SU-DHL-6 (cell line): ENCODE measurements at regions not wholly inside any gene's neighbourhood (a gene's known extent, or its start where the extent isn't known, plus 50 kb on each side); places are given as distances from the start of the nearest gene placed in this dataset.
"Not testable (repeated sequence)": the region's sequence is repeated elsewhere in the genome, so short reads cannot be mapped to it uniquely, and the experiment has no call there.

Source experiments
- H2AFZ ChIP-seq: fragments of 200-600 bp; sonication (generic); 2 replicates; pipeline ENCODE4 v1.6.1; 2014; ENCODE audit warnings: low read depth, mild to moderate bottlenecking, moderate library complexity, mixed read lengths, antibody characterized with exemption, low read length; ENCODE audit not compliant: severe bottlenecking
- H3F3A ChIP-seq: fragments of 200-600 bp; shearing (Covaris generic); 2 replicates; pipeline ENCODE4 v1.6.0; 2016; ENCODE audit warnings: antibody characterized with exemption, mild to moderate bottlenecking; ENCODE audit not compliant: insufficient read depth
- H3K27ac ChIP-seq: fragments of 200-600 bp; sonication (generic); 2 replicates; pipeline ENCODE4 v1.5.1; 2016; ENCODE audit warnings: low read depth, mild to moderate bottlenecking, low read length, moderate library complexity, mixed read lengths
- H3K27me3 ChIP-seq: fragments of 200-600 bp; sonication (generic), shearing (Covaris generic); 2 replicates; pipeline ENCODE4 v1.6.0; 2014; ENCODE audit warnings: mild to moderate bottlenecking, low read length
- H3K36me3 ChIP-seq: fragments of 200-600 bp; sonication (generic); 2 replicates; pipeline ENCODE4 v1.6.1; 2014; ENCODE audit warnings: mild to moderate bottlenecking, low read length, mixed read lengths
- H3K4me2 ChIP-seq: fragments of 300-600, 200-600 bp; shearing (Covaris generic), sonication (generic); 2 replicates; pipeline ENCODE4 v1.6.0; 2014; ENCODE audit warnings: low read length, low read depth, mild to moderate bottlenecking; ENCODE audit not compliant: poor library complexity, severe bottlenecking
- H3K4me3 ChIP-seq: fragments of 200-600 bp; sonication (generic); 2 replicates; pipeline ENCODE4 v1.5.1; 2014; ENCODE audit warnings: antibody characterized with exemption, low read length, mild to moderate bottlenecking, mixed read lengths; ENCODE audit not compliant: insufficient read depth, poor library complexity, severe bottlenecking
- H3K79me2 ChIP-seq: fragments of 200-600 bp; sonication (generic); 2 replicates; pipeline ENCODE4 v1.6.1; 2014; ENCODE audit warnings: mild to moderate bottlenecking, low read length, moderate library complexity; ENCODE audit not compliant: insufficient read depth
- H3K9ac ChIP-seq: fragments of 200-600 bp; sonication (generic); 2 replicates; pipeline ENCODE4 v1.7.0; 2014; ENCODE audit warnings: mild to moderate bottlenecking, low read length
- H3K9me2 ChIP-seq: fragments of 200-600 bp; sonication (generic); replicated peaks from 2 replicates; pipeline ENCODE4 v1.6.1; 2014; ENCODE audit warnings: low read length; ENCODE audit not compliant: insufficient read depth
- H3K9me3 ChIP-seq: fragments of 200-600 bp; sonication (generic); 2 replicates; pipeline ENCODE4 v1.6.1; 2014; ENCODE audit warnings: low read length, mixed read lengths; ENCODE audit not compliant: insufficient read depth
- H4K20me1 ChIP-seq: fragments of 200-600 bp; sonication (generic); 2 replicates; pipeline ENCODE4 v1.6.1; 2014; ENCODE audit warnings: low read depth, mild to moderate bottlenecking, antibody characterized with exemption, low read length, moderate library complexity, mixed read lengths
- CTCF ChIP-seq: fragments of 200-600 bp; sonication (generic); IDR thresholded peaks from one replicate; pipeline ENCODE4 v1.5.1; 2017; ENCODE audit warnings: antibody characterized with exemption, mild to moderate bottlenecking, low read length, moderate library complexity; ENCODE audit not compliant: insufficient read depth, poor library complexity, severe bottlenecking
- EZH2phosphoT487 ChIP-seq: fragments of 200-600 bp; sonication (generic), shearing (Covaris generic); conservative IDR thresholded peaks from 2 replicates; pipeline ENCODE4 v1.6.1; 2018; ENCODE audit warnings: mild to moderate bottlenecking, antibody characterized with exemption, low read length, moderate library complexity, mixed read lengths

GRCh38 chr13:85551012-85551411, 248.2 kb downstream of the SLITRK6 start:
- no peaks in the 10 kb centered on the region for H3K9me3 ChIP-seq
- no peaks in the 10 kb centered on the region for H3K79me2 ChIP-seq
- H3K4me3 ChIP-seq: no peak overlapping the region
- H3K9me2 ChIP-seq: no peaks in the 10 kb centered on the region
- no peaks in the 10 kb centered on the region for H4K20me1 ChIP-seq
- no peaks in the 10 kb centered on the region for H3F3A ChIP-seq
- no peaks in the 10 kb centered on the region for H3K36me3 ChIP-seq
- H3K27ac ChIP-seq: no peak overlapping the region
- H3K9ac ChIP-seq: no peak overlapping the region
- H3K4me2 ChIP-seq: no peak overlapping the region
- TF ChIP-seq EZH2phosphoT487 (no peak), CTCF (no peak)
- H2AFZ ChIP-seq: no peak overlapping the region
- H3K27me3 ChIP-seq: no peaks in the 10 kb centered on the region

GRCh38 chr13:85549819-85550218, 249.4 kb downstream of the SLITRK6 start:
- H3K4me2 ChIP-seq: no peak overlapping the region
- no peaks in the 10 kb centered on the region for H3K79me2 ChIP-seq
- no peaks in the 10 kb centered on the region for H3K36me3 ChIP-seq
- H3K9me3 ChIP-seq: no peaks in the 10 kb centered on the region
- no peak for TF ChIP-seq EZH2phosphoT487
- TF ChIP-seq CTCF: no peak
- no peaks in the 10 kb centered on the region for H4K20me1 ChIP-seq
- no peaks in the 10 kb centered on the region for H3K9me2 ChIP-seq
- no peak overlapping the region for H2AFZ ChIP-seq
- no peak overlapping the region for H3K27ac ChIP-seq
- no peaks in the 10 kb centered on the region for H3F3A ChIP-seq
- no peak overlapping the region for H3K9ac ChIP-seq
- no peaks in the 10 kb centered on the region for H3K27me3 ChIP-seq
- H3K4me3 ChIP-seq: no peak overlapping the region

GRCh38 chr13:85548845-85549244, 250.4 kb downstream of the SLITRK6 start:
- H3K4me3 ChIP-seq, H3F3A ChIP-seq, H3K79me2 ChIP-seq, H3K27me3 ChIP-seq, H3K9ac ChIP-seq, H2AFZ ChIP-seq, H3K27ac ChIP-seq, H3K9me3 ChIP-seq, H3K9me2 ChIP-seq, H3K36me3 ChIP-seq, H4K20me1 ChIP-seq, H3K4me2 ChIP-seq: not testable (repeated sequence)

- H3K36me3 ChIP-seq: no peaks in the 10 kb centered on the region
- H3K79me2 ChIP-seq: no peaks in the 10 kb centered on the region
- no peak for TF ChIP-seq CTCF
- TF ChIP-seq EZH2phosphoT487: no peak
- H3K27ac ChIP-seq: no peak overlapping the region
- no peak overlapping the region for H2AFZ ChIP-seq
- H3K9me3 ChIP-seq: no peaks in the 10 kb centered on the region
- no peaks in the 10 kb centered on the region for H3F3A ChIP-seq
- H4K20me1 ChIP-seq: no peaks in the 10 kb centered on the region
- no peak overlapping the region for H3K4me3 ChIP-seq
- no peak overlapping the region for H3K9ac ChIP-seq
- no peaks in the 10 kb centered on the region for H3K27me3 ChIP-seq
- H3K9me2 ChIP-seq: no peaks in the 10 kb centered on the region
- H3K4me2 ChIP-seq: no peak overlapping the region
Measured at GRCh38 chr13:85545771-85546170, 253.4 kb downstream of the SLITRK6 start.
